ENCODE measurements at regions not wholly inside any gene's neighbourhood (a gene's known extent, or its start where the extent isn't known, plus 50 kb on each side); places are given as distances from the start of the nearest gene placed in this dataset.

- Histone ChIP-seq H3K27me3 (ENCODE audit: control insufficient read depth in 1 of 2, insufficient read depth in 1 of 2, low read length in 2 of 2) (peaks cover 0 to 68% of the 10 kb centered on the region in 2 experiments), H3K4me2 (ENCODE audit: low read length, poor library complexity, severe bottlenecking) (no peak overlapping the region), H3K23ac (ENCODE audit: low read length in 2 of 2) (no peak overlapping the region), H3K4ac (ENCODE audit: low read depth in 1 of 2, low read length in 2 of 2) (no peak overlapping the region), H2AFZ (ENCODE audit: low read depth, low read length) (no peak overlapping the region), H3K9me3 (ENCODE audit: control insufficient read depth, low read length) (no peaks in the 10 kb centered on the region), H2BK120ac (ENCODE audit: low read depth, low read length) (no peak overlapping the region), H4K91ac (ENCODE audit: low read length) (no peak overlapping the region), H3K79me1 (replicated peaks; ENCODE audit: low read length, poor library complexity, severe bottlenecking) (no peaks in the 10 kb centered on the region), H3K36me3 (ENCODE audit: control insufficient read depth in 1 of 2, insufficient read depth in 2 of 2, low read depth in 1 of 2, low read length in 2 of 2) (no peaks in the 10 kb centered on the region), H3K4me3 (ENCODE audit: insufficient read depth in 1 of 2, low read depth in 1 of 2, low read length in 2 of 2) (no peak overlapping the region), H4K8ac (ENCODE audit: low read length) (no peak overlapping the region), H3K27ac (ENCODE audit: low read length, poor library complexity, severe bottlenecking) (no peak overlapping the region), H2BK12ac (ENCODE audit: low read length in 2 of 2) (no peak overlapping the region), H3K14ac (ENCODE audit: low read length in 2 of 2) (no peak overlapping the region), H2BK5ac (ENCODE audit: low read depth, low read length, poor library complexity, severe bottlenecking) (no peak overlapping the region), H2AK5ac (ENCODE audit: low read length, severe bottlenecking) (no peak overlapping the region), H3K18ac (ENCODE audit: low read depth in 1 of 2, low read length in 2 of 2) (no peak overlapping the region), H3K4me1 (ENCODE audit: control insufficient read depth, insufficient read depth, low read depth, low read length) (peaks cover 11% of the 10 kb centered on the region), H2BK15ac (ENCODE audit: low read depth, poor library complexity, severe bottlenecking) (no peak overlapping the region), H3K9ac (ENCODE audit: low read length) (no peak overlapping the region)
- DNase-seq = no peak
- 66% methylated on average over 4 of the region's 4 CpGs for WGBS
Observed at GRCh38 chr22:27439131-27439530, 362.4 kb downstream of the MN1 start.

GRCh38 chr22:27440304-27440865 lies 361.2 kb downstream of the MN1 start:
- Histone ChIP-seq H3K36me3 (ENCODE audit: control insufficient read depth in 1 of 2, insufficient read depth in 2 of 2, low read depth in 1 of 2, low read length in 2 of 2) (no peaks in the 10 kb centered on the region), H3K9ac (ENCODE audit: low read length) (no peak overlapping the region), H2BK12ac (ENCODE audit: low read length in 2 of 2) (no peak overlapping the region), H3K9me3 (ENCODE audit: control insufficient read depth, low read length) (no peaks in the 10 kb centered on the region), H3K27ac (ENCODE audit: low read length, poor library complexity, severe bottlenecking) (no peak overlapping the region), H4K91ac (ENCODE audit: low read length) (no peak overlapping the region), H2BK120ac (ENCODE audit: low read depth, low read length) (no peak overlapping the region), H2BK5ac (ENCODE audit: low read depth, low read length, poor library complexity, severe bottlenecking) (no peak overlapping the region), H3K14ac (ENCODE audit: low read length in 2 of 2) (no peak overlapping the region), H2AFZ (ENCODE audit: low read depth, low read length) (no peak overlapping the region), H3K4me3 (ENCODE audit: insufficient read depth in 1 of 2, low read depth in 1 of 2, low read length in 2 of 2) (no peak overlapping the region), H3K4me2 (ENCODE audit: low read length, poor library complexity, severe bottlenecking) (no peak overlapping the region), H4K8ac (ENCODE audit: low read length) (no peak overlapping the region), H3K79me1 (replicated peaks; ENCODE audit: low read length, poor library complexity, severe bottlenecking) (no peaks in the 10 kb centered on the region), H2AK5ac (ENCODE audit: low read length, severe bottlenecking) (no peak overlapping the region), H3K4ac (ENCODE audit: low read depth in 1 of 2, low read length in 2 of 2) (no peak overlapping the region), H3K4me1 (ENCODE audit: control insufficient read depth, insufficient read depth, low read depth, low read length) (peaks cover 11% of the 10 kb centered on the region), H3K18ac (ENCODE audit: low read depth in 1 of 2, low read length in 2 of 2) (no peak overlapping the region), H3K27me3 (ENCODE audit: control insufficient read depth in 1 of 2, insufficient read depth in 1 of 2, low read length in 2 of 2) (peaks cover 0 to 66% of the 10 kb centered on the region in 2 experiments), H2BK15ac (ENCODE audit: low read depth, poor library complexity, severe bottlenecking) (no peak overlapping the region), H3K23ac (ENCODE audit: low read length in 2 of 2) (no peak overlapping the region)
- DNase-seq = no peak
- 77% methylated on average over 5 of the region's 6 CpGs for WGBS

- WGBS = 89% methylated on average over 22 of the region's 22 CpGs
- DNase-seq = no peak
- H3K4me3 ChIP-seq (ENCODE audit: insufficient read depth in 1 of 2, low read depth in 1 of 2, low read length in 2 of 2) = no peak overlapping the region
- H2BK120ac ChIP-seq (ENCODE audit: low read depth, low read length) = no peak overlapping the region
- peaks cover 4% of the 10 kb centered on the region for H3K4me1 ChIP-seq (ENCODE audit: control insufficient read depth, insufficient read depth, low read depth, low read length)
- no peak overlapping the region for H2AFZ ChIP-seq (ENCODE audit: low read depth, low read length)
- no peaks in the 10 kb centered on the region for H3K79me1 ChIP-seq (replicated peaks; ENCODE audit: low read length, poor library complexity, severe bottlenecking)
- no peaks in the 10 kb centered on the region for H3K9me3 ChIP-seq (ENCODE audit: control insufficient read depth, low read length)
- no peak overlapping the region for H3K14ac ChIP-seq (ENCODE audit: low read length in 2 of 2)
- H2BK5ac ChIP-seq (ENCODE audit: low read depth, low read length, poor library complexity, severe bottlenecking) = no peak overlapping the region
- H3K36me3 ChIP-seq (ENCODE audit: control insufficient read depth in 1 of 2, insufficient read depth in 2 of 2, low read depth in 1 of 2, low read length in 2 of 2) = no peaks in the 10 kb centered on the region
- H2AK5ac ChIP-seq (ENCODE audit: low read length, severe bottlenecking) = no peak overlapping the region
- H3K4ac ChIP-seq (ENCODE audit: low read depth in 1 of 2, low read length in 2 of 2) = no peak overlapping the region
- no peak overlapping the region for H2BK15ac ChIP-seq (ENCODE audit: low read depth, poor library complexity, severe bottlenecking)
- H3K4me2 ChIP-seq (ENCODE audit: low read length, poor library complexity, severe bottlenecking) = no peak overlapping the region
- no peak overlapping the region for H3K27ac ChIP-seq (ENCODE audit: low read length, poor library complexity, severe bottlenecking)
- H4K91ac ChIP-seq (ENCODE audit: low read length) = no peak overlapping the region
- no peak overlapping the region for H4K8ac ChIP-seq (ENCODE audit: low read length)
- no peak overlapping the region for H3K9ac ChIP-seq (ENCODE audit: low read length)
- peaks cover 0 to 66% of the 10 kb centered on the region in 2 experiments for H3K27me3 ChIP-seq (ENCODE audit: control insufficient read depth in 1 of 2, insufficient read depth in 1 of 2, low read length in 2 of 2)
- no peak overlapping the region for H2BK12ac ChIP-seq (ENCODE audit: low read length in 2 of 2)
- no peak overlapping the region for H3K18ac ChIP-seq (ENCODE audit: low read depth in 1 of 2, low read length in 2 of 2)
- H3K23ac ChIP-seq (ENCODE audit: low read length in 2 of 2) = no peak overlapping the region
Observed at GRCh38 chr22:27441706-27442475, 359.7 kb downstream of the MN1 start.

- H3K4me2 ChIP-seq (ENCODE audit: low read length, poor library complexity, severe bottlenecking) = no peak overlapping the region
- no peak overlapping the region for H3K14ac ChIP-seq (ENCODE audit: low read length in 2 of 2)
- H4K8ac ChIP-seq (ENCODE audit: low read length) = no peak overlapping the region
- no peak overlapping the region for H2BK15ac ChIP-seq (ENCODE audit: low read depth, poor library complexity, severe bottlenecking)
- no peak for DNase-seq
- no peaks in the 10 kb centered on the region for H3K9me3 ChIP-seq (ENCODE audit: control insufficient read depth, low read length)
- peaks cover 0 to 60% of the 10 kb centered on the region in 2 experiments for H3K27me3 ChIP-seq (ENCODE audit: control insufficient read depth in 1 of 2, insufficient read depth in 1 of 2, low read length in 2 of 2)
- H3K4ac ChIP-seq (ENCODE audit: low read depth in 1 of 2, low read length in 2 of 2) = no peak overlapping the region
- H3K23ac ChIP-seq (ENCODE audit: low read length in 2 of 2) = no peak overlapping the region
- 80% methylated on average over 7 of the region's 7 CpGs for WGBS
- H2BK12ac ChIP-seq (ENCODE audit: low read length in 2 of 2) = no peak overlapping the region
- no peak overlapping the region for H2BK5ac ChIP-seq (ENCODE audit: low read depth, low read length, poor library complexity, severe bottlenecking)
- no peaks in the 10 kb centered on the region for H3K79me1 ChIP-seq (replicated peaks; ENCODE audit: low read length, poor library complexity, severe bottlenecking)
- H3K36me3 ChIP-seq (ENCODE audit: control insufficient read depth in 1 of 2, insufficient read depth in 2 of 2, low read depth in 1 of 2, low read length in 2 of 2) = no peaks in the 10 kb centered on the region
- H2AK5ac ChIP-seq (ENCODE audit: low read length, severe bottlenecking) = no peak overlapping the region
- H4K91ac ChIP-seq (ENCODE audit: low read length) = no peak overlapping the region
- no peak overlapping the region for H3K18ac ChIP-seq (ENCODE audit: low read depth in 1 of 2, low read length in 2 of 2)
- H3K4me3 ChIP-seq (ENCODE audit: insufficient read depth in 1 of 2, low read depth in 1 of 2, low read length in 2 of 2) = no peak overlapping the region
- no peak overlapping the region for H2BK120ac ChIP-seq (ENCODE audit: low read depth, low read length)
- peaks cover 2% of the 10 kb centered on the region for H3K4me1 ChIP-seq (ENCODE audit: control insufficient read depth, insufficient read depth, low read depth, low read length)
- H3K9ac ChIP-seq (ENCODE audit: low read length) = no peak overlapping the region
- no peak overlapping the region for H3K27ac ChIP-seq (ENCODE audit: low read length, poor library complexity, severe bottlenecking)
- no peak overlapping the region for H2AFZ ChIP-seq (ENCODE audit: low read depth, low read length)
Observed at GRCh38 chr22:27443306-27443705, 358.2 kb downstream of the MN1 start.
